OCI-LY7 (cell line): ENCODE measurements at regions not wholly inside any gene's neighbourhood (a gene's known extent, or its start where the extent isn't known, plus 50 kb on each side); places are given as distances from the start of the nearest gene placed in this dataset.

Experiments
- BruUV-seq: library from RNA; stranded (reverse); fragments of 400-500 nt; replicated peaks from 2 replicates; lab custom pipeline; 2021; lab: Mats Ljungman, UMichigan
- CTCF ChIA-PET: fragments of 300-600 bp; sonication (Branson Sonifier 250); formaldehyde crosslinking; loops from one replicate; lab custom pipeline; 2022; ENCODE audit warnings: antibody characterized with exemption; ENCODE audit not compliant: unreplicated experiment; lab: Charles Lee
- POLR2A ChIA-PET: fragments of 300-600 bp; sonication (Branson Sonifier 250); formaldehyde crosslinking; loops from one replicate; lab custom pipeline; 2022; ENCODE audit warnings: antibody characterized with exemption; lab: Charles Lee
- DNase-seq: peaks from one replicate; pipeline ENCODE4 v3.0.0-alpha.2; 2015; ENCODE audit warnings: low spot score
- H2AFZ ChIP-seq: fragments of 200-600 bp; sonication (generic), shearing (Covaris generic); 2 replicates; pipeline ENCODE4 v1.6.1; 2014; ENCODE audit warnings: mild to moderate bottlenecking, antibody characterized with exemption, low read length, moderate library complexity
- H3K27ac ChIP-seq: fragments of 200-600 bp; sonication (generic); 2 replicates; pipeline ENCODE4 v1.5.1; 2014; ENCODE audit warnings: mixed run types, low read depth, mild to moderate bottlenecking, moderate library complexity, low read length, inconsistent platforms; ENCODE audit not compliant: poor library complexity, severe bottlenecking
- H3K36me3 ChIP-seq: fragments of 200-600 bp; sonication (generic); 2 replicates; pipeline ENCODE4 v1.6.1; 2014; ENCODE audit warnings: mild to moderate bottlenecking, antibody characterized with exemption, low read length, moderate library complexity, mixed read lengths; ENCODE audit not compliant: insufficient read depth
- H3K4me1 ChIP-seq: fragments of 200-600 bp; sonication (generic); 2 replicates; pipeline ENCODE4 v1.5.1; 2014; ENCODE audit warnings: mild to moderate bottlenecking, low read length; ENCODE audit not compliant: insufficient read depth, poor library complexity, severe bottlenecking
- H3K4me2 ChIP-seq: fragments of 200-600 bp; sonication (generic); 2 replicates; pipeline ENCODE4 v1.6.1; 2014; ENCODE audit warnings: mild to moderate bottlenecking, low read length
- H3K4me3 ChIP-seq: fragments of 200-600 bp; sonication (generic); 2 replicates; pipeline ENCODE4 v1.5.1; 2014; ENCODE audit warnings: mild to moderate bottlenecking, low read depth, low read length; ENCODE audit not compliant: poor library complexity, severe bottlenecking
- H3K79me2 ChIP-seq: fragments of 200-600 bp; sonication (generic); 2 replicates; pipeline ENCODE4 v1.6.1; 2016; ENCODE audit warnings: low read depth, mild to moderate bottlenecking, low read length, moderate library complexity, mixed read lengths; ENCODE audit not compliant: insufficient read depth
- H3K9me2 ChIP-seq: fragments of 200-600 bp; sonication (generic); 2 replicates; pipeline ENCODE4 v1.6.1; 2016; ENCODE audit warnings: mild to moderate bottlenecking, low read length, mixed read lengths; ENCODE audit not compliant: insufficient read depth
- H3K9me3 ChIP-seq: fragments of 200-600 bp; sonication (generic); 2 replicates; pipeline ENCODE4 v1.6.1; 2014; ENCODE audit warnings: mild to moderate bottlenecking, mixed run types, low read length, mixed read lengths
- H4K20me1 ChIP-seq: fragments of 200-600 bp; sonication (generic); 2 replicates; pipeline ENCODE4 v1.6.1; 2014; ENCODE audit warnings: mild to moderate bottlenecking, antibody characterized with exemption, low read length, moderate library complexity, mixed read lengths; ENCODE audit not compliant: insufficient read depth
- CTCF ChIP-seq: fragments of 200-600 bp; sonication (generic); conservative IDR thresholded peaks from 2 replicates; pipeline ENCODE4 v1.5.1; 2014; ENCODE audit warnings: mild to moderate bottlenecking, antibody characterized with exemption, low read length, moderate library complexity, mixed read lengths
- EZH2phosphoT487 ChIP-seq: fragments of 200-600 bp; sonication (generic); IDR thresholded peaks from 2 replicates; pipeline ENCODE4 v1.6.1; 2018; ENCODE audit warnings: low read depth, borderline replicate concordance, mild to moderate bottlenecking, mixed run types, antibody characterized with exemption, low read length, moderate library complexity, mixed read lengths
- intact Hi-C: fragments of 100-400 bp; cut with micrococcal nuclease; formaldehyde crosslinking; loops from one replicate; pipeline ENCODE4 v1.10.0; 2022; ENCODE audit not compliant: unreplicated experiment

DNA sequence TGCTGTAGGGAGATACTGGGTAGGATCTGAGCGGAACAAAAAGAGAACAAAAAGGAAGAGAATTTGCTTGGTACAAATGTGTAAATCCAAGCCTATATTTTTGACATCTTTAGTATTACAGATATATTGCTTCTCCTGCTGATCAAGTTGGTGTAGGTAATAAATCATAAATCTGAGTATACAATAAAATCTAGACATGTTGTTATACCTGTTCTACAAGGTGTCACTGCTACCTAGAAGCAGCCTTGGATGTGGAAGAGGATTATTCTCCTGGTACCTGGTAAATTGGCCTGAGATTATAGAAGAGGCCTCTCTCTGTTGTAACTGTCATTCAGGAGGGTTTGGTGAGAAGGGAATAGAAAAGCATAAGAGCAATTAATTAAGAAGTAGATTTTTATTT lies 89.9 kb upstream of the LSM8 start:
- H3K9me3 ChIP-seq, result no peaks in the 10 kb centered on the region
- H4K20me1 ChIP-seq, result no peaks in the 10 kb centered on the region
- no peaks in the 10 kb centered on the region for H3K79me2 ChIP-seq
- no TSS peak for BruUV-seq
- H3K4me2 ChIP-seq, result no peak overlapping the region
- no peaks in the 10 kb centered on the region for H3K4me1 ChIP-seq
- no peak overlapping the region for H3K27ac ChIP-seq
- intact Hi-C loops, result no loop called here
- no peak overlapping the region for H3K4me3 ChIP-seq
- POLR2A ChIA-PET, result no interaction called here
- H2AFZ ChIP-seq, result no peak overlapping the region
- DNase-seq, result no peak
- CTCF ChIA-PET, result no interaction called here
- H3K9me2 ChIP-seq, result no peaks in the 10 kb centered on the region
- no peaks in the 10 kb centered on the region for H3K36me3 ChIP-seq
- TF ChIP-seq CTCF (no peak), EZH2phosphoT487 (no peak)

DNA sequence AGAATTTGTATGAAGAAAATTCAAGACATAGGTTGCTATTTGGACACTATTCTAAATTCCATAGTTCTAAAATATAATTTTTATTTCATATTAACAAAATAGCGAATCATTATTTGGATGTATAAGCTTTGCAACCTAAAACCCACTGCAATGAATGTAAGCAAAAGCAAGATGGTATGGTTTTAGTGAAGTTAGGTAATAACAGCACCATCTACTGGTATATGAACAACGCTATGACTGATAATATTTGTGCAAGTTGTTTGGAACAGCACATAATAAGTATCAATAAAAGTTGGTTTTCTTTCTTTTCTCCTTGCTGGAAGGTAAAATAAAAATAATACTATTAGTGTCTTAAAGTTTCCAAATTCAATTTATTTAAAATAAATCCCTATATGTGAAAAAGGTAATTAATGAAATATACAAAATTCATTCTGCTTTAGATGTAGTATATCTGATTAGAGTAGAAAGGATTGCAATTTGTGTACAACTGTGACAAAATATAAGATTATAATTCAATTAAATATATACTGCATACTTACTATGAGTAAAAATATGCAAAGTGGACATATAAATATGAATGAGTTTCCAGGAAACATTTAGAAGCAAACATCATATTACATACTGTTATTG lies 79.0 kb upstream of the LSM8 start:
- intact Hi-C loops, result no loop called here
- Histone ChIP-seq H3K36me3 (no peaks in the 10 kb centered on the region), H3K4me3 (no peak overlapping the region), H3K9me3 (no peaks in the 10 kb centered on the region), H2AFZ (no peak overlapping the region), H3K4me2 (no peak overlapping the region), H3K79me2 (no peaks in the 10 kb centered on the region), H3K27ac (no peak overlapping the region), H3K4me1 (no peaks in the 10 kb centered on the region), H4K20me1 (no peaks in the 10 kb centered on the region), H3K9me2 (no peaks in the 10 kb centered on the region)
- DNase-seq, result peak; percentile 9
- ChIA-PET CTCF (no interaction called here), POLR2A (no interaction called here)
- BruUV-seq, result no TSS peak
- no peak for TF ChIP-seq EZH2phosphoT487
- peak; percentile 77 for TF ChIP-seq CTCF

GRCh38 chr7:118109607-118110006 lies 74.4 kb upstream of the LSM8 start:
- intact Hi-C loops, result no loop called here
- CTCF ChIA-PET, result no interaction called here
- DNase-seq, result no peak

More at GRCh38 chr7:118109607-118110006, 74.4 kb upstream of the LSM8 start:
- POLR2A ChIA-PET, result interaction anchor here (0.6 to 0.7 kb wide), 2 partner anchors 14 to 78 kb away, joined by 3 to 10 read pairs; no protein-coding TSS in a partner anchor
- Histone ChIP-seq H3K79me2 (no peaks in the 10 kb centered on the region), H4K20me1 (no peaks in the 10 kb centered on the region), H3K36me3 (no peaks in the 10 kb centered on the region), H3K9me2 (no peaks in the 10 kb centered on the region), H3K9me3 (peaks cover 4% of the 10 kb centered on the region; the same call in 1 of the 2 replicates), H2AFZ (no peak overlapping the region), H3K4me3 (no peak overlapping the region), H3K4me1 (no peaks in the 10 kb centered on the region), H3K4me2 (no peak overlapping the region), H3K27ac (no peak overlapping the region)
- no TSS peak for BruUV-seq
- TF ChIP-seq EZH2phosphoT487 (no peak), CTCF (no peak)
